ENCODE measurements at regions not wholly inside any gene's neighbourhood (a gene's known extent, or its start where the extent isn't known, plus 50 kb on each side); places are given as distances from the start of the nearest gene placed in this dataset.

- no peak for TF ChIP-seq CTCF (IDR thresholded peaks at IDR 0.05; ENCODE audit: partially characterized antibody, unreplicated experiment)
- Mint-ChIP-seq H3K36me3 (ENCODE audit: unreplicated experiment) (no peaks in the 10 kb centered on the region), H3K4me3 (ENCODE audit: unreplicated experiment) (no peak overlapping the region), H3K27me3 (ENCODE audit: unreplicated experiment) (no peaks in the 10 kb centered on the region), H3K9me3 (ENCODE audit: unreplicated experiment) (no peaks in the 10 kb centered on the region), H3K27ac (ENCODE audit: unreplicated experiment) (no peak overlapping the region), H3K4me1 (ENCODE audit: low read depth, unreplicated experiment) (no peaks in the 10 kb centered on the region)
- no peak for DNase-seq
These were observed 747.1 kb downstream of the CDH8 start for GRCh38 chr16:61289141-61289540.

- Mint-ChIP-seq H3K27ac (ENCODE audit: unreplicated experiment) (no peak overlapping the region), H3K36me3 (ENCODE audit: unreplicated experiment) (no peaks in the 10 kb centered on the region), H3K4me1 (ENCODE audit: low read depth, unreplicated experiment) (no peaks in the 10 kb centered on the region), H3K27me3 (ENCODE audit: unreplicated experiment) (no peaks in the 10 kb centered on the region), H3K4me3 (ENCODE audit: unreplicated experiment) (no peak overlapping the region), H3K9me3 (ENCODE audit: unreplicated experiment) (no peaks in the 10 kb centered on the region)
- no peak for TF ChIP-seq CTCF (IDR thresholded peaks at IDR 0.05; ENCODE audit: partially characterized antibody, unreplicated experiment)
- no peak for DNase-seq
These were observed 758.4 kb downstream of the CDH8 start for GRCh38 chr16:61277849-61278248.

GRCh38 chr16:61274211-61274610 is 762.0 kb downstream of the CDH8 start:
- H3K4me3 Mint-ChIP-seq (ENCODE audit: unreplicated experiment) = no peak overlapping the region

GRCh38 chr16:61270726-61271125 is 765.5 kb downstream of the CDH8 start:
- no peaks in the 10 kb centered on the region for H3K27me3 Mint-ChIP-seq (ENCODE audit: unreplicated experiment)
- no peaks in the 10 kb centered on the region for H3K9me3 Mint-ChIP-seq (ENCODE audit: unreplicated experiment)
- no peaks in the 10 kb centered on the region for H3K4me1 Mint-ChIP-seq (ENCODE audit: low read depth, unreplicated experiment)
- TF ChIP-seq CTCF (IDR thresholded peaks at IDR 0.05; ENCODE audit: partially characterized antibody, unreplicated experiment) = no peak
- no peak overlapping the region for H3K4me3 Mint-ChIP-seq (ENCODE audit: unreplicated experiment)
- H3K36me3 Mint-ChIP-seq (ENCODE audit: unreplicated experiment) = no peaks in the 10 kb centered on the region
- DNase-seq = no peak
- no peak overlapping the region for H3K27ac Mint-ChIP-seq (ENCODE audit: unreplicated experiment)

More at GRCh38 chr16:61274211-61274610, 762.0 kb downstream of the CDH8 start:
- DNase-seq = no peak
- Mint-ChIP-seq H3K9me3 (ENCODE audit: unreplicated experiment) (no peaks in the 10 kb centered on the region), H3K36me3 (ENCODE audit: unreplicated experiment) (no peaks in the 10 kb centered on the region), H3K4me1 (ENCODE audit: low read depth, unreplicated experiment) (no peaks in the 10 kb centered on the region), H3K27ac (ENCODE audit: unreplicated experiment) (no peak overlapping the region), H3K27me3 (ENCODE audit: unreplicated experiment) (no peaks in the 10 kb centered on the region)
- no peak for TF ChIP-seq CTCF (IDR thresholded peaks at IDR 0.05; ENCODE audit: partially characterized antibody, unreplicated experiment)

GRCh38 chr16:61263400-61263799 is 772.8 kb downstream of the CDH8 start:
- Mint-ChIP-seq H3K4me3 (ENCODE audit: unreplicated experiment) (no peak overlapping the region), H3K9me3 (ENCODE audit: unreplicated experiment) (peaks cover 1% of the 10 kb centered on the region), H3K27me3 (ENCODE audit: unreplicated experiment) (peaks cover 1% of the 10 kb centered on the region), H3K4me1 (ENCODE audit: low read depth, unreplicated experiment) (no peaks in the 10 kb centered on the region), H3K36me3 (ENCODE audit: unreplicated experiment) (no peaks in the 10 kb centered on the region), H3K27ac (ENCODE audit: unreplicated experiment) (no peak overlapping the region)
- no peak for TF ChIP-seq CTCF (IDR thresholded peaks at IDR 0.05; ENCODE audit: partially characterized antibody, unreplicated experiment)
- no peak for DNase-seq

Data from glutamatergic neuron (in vitro differentiated cells).